ENCODE measurements at regions not wholly inside any gene's neighbourhood (a gene's known extent, or its start where the extent isn't known, plus 50 kb on each side); places are given as distances from the start of the nearest gene placed in this dataset.
A peak's percentile ranks its signal among the peaks of the same experiment; 100 is the strongest.

GRCh38 chr3:34247401-34247800 is 449.0 kb downstream of the PDCD6IP start:
- DNase-seq (ENCODE audit: low read depth), result no peak

GRCh38 chr3:34248352-34248751 is 449.9 kb downstream of the PDCD6IP start:
- DNase-seq (ENCODE audit: low read depth), result no peak

GRCh38 chr3:34254285-34254684 is 455.9 kb downstream of the PDCD6IP start:
- DNase-seq (ENCODE audit: low read depth), result no peak

- no peak for DNase-seq (ENCODE audit: low read depth)
Observed at GRCh38 chr3:34256021-34256420, 457.6 kb downstream of the PDCD6IP start.

- DNase-seq (ENCODE audit: low read depth), result no peak
Observed at GRCh38 chr3:34256791-34257190, 458.4 kb downstream of the PDCD6IP start.

- no peak for DNase-seq (ENCODE audit: low read depth)
Observed at GRCh38 chr3:34258271-34258998, 460.0 kb downstream of the PDCD6IP start.

GRCh38 chr3:34260271-34261000 is 462.0 kb downstream of the PDCD6IP start:
- DNase-seq (ENCODE audit: low read depth), result peak; percentile 20

GRCh38 chr3:34261001-34261385 is 462.6 kb downstream of the PDCD6IP start:
- DNase-seq (ENCODE audit: low read depth), result no peak

- DNase-seq (ENCODE audit: low read depth), result no peak
Observed at GRCh38 chr3:34263101-34263621, 464.7 kb downstream of the PDCD6IP start.

GRCh38 chr3:34264337-34265041 is 466.1 kb downstream of the PDCD6IP start:
- no peak for DNase-seq (ENCODE audit: low read depth)

- DNase-seq (ENCODE audit: low read depth), result no peak
Observed at GRCh38 chr3:34267088-34267487, 468.7 kb downstream of the PDCD6IP start.

GRCh38 chr3:34268032-34268709 is 469.7 kb downstream of the PDCD6IP start:
- DNase-seq (ENCODE audit: low read depth), result no peak

- DNase-seq (ENCODE audit: low read depth), result no peak
Observed at GRCh38 chr3:34275811-34276210, 477.4 kb downstream of the PDCD6IP start.

- no peak for DNase-seq (ENCODE audit: low read depth)
Observed at GRCh38 chr3:34276342-34276741, 477.9 kb downstream of the PDCD6IP start.

GRCh38 chr3:34277110-34277509 is 478.7 kb downstream of the PDCD6IP start:
- no peak for DNase-seq (ENCODE audit: low read depth)

GRCh38 chr3:34279901-34280300 is 481.5 kb downstream of the PDCD6IP start:
- DNase-seq (ENCODE audit: low read depth), result no peak

GRCh38 chr3:34283751-34284150 is 485.3 kb downstream of the PDCD6IP start:
- no peak for DNase-seq (ENCODE audit: low read depth)

GRCh38 chr3:34284959-34285826 is 486.8 kb downstream of the PDCD6IP start:
- DNase-seq (ENCODE audit: low read depth), result no peak

GRCh38 chr3:34285827-34286188 is 487.4 kb downstream of the PDCD6IP start:
- DNase-seq (ENCODE audit: low read depth), result no peak

GRCh38 chr3:34292605-34293300 is 494.3 kb downstream of the PDCD6IP start:
- DNase-seq (ENCODE audit: low read depth), result no peak

- DNase-seq (ENCODE audit: low read depth), result no peak
Observed at GRCh38 chr3:34294240-34294639, 495.8 kb downstream of the PDCD6IP start.
